Activated naive CD8-positive, alpha-beta T cell (primary cell): ENCODE measurements at regions not wholly inside any gene's neighbourhood (a gene's known extent, or its start where the extent isn't known, plus 50 kb on each side); places are given as distances from the start of the nearest gene placed in this dataset.

Experiments
- H3K27ac Mint-ChIP-seq: one replicate; pipeline ENCODE4 v1.8.0; 2021; ENCODE audit warnings: mixed read lengths
- H3K27me3 Mint-ChIP-seq: one replicate; pipeline ENCODE4 v1.8.0; 2021; ENCODE audit warnings: mixed read lengths
- H3K36me3 Mint-ChIP-seq: one replicate; pipeline ENCODE4 v1.8.0; 2021; ENCODE audit warnings: mixed read lengths
- H3K4me1 Mint-ChIP-seq: one replicate; pipeline ENCODE4 v1.8.0; 2021; ENCODE audit warnings: low read depth, mixed read lengths
- H3K4me3 Mint-ChIP-seq: one replicate; pipeline ENCODE4 v1.8.0; 2021; ENCODE audit warnings: mild to moderate bottlenecking, mixed read lengths
- H3K9me3 Mint-ChIP-seq: one replicate; pipeline ENCODE4 v1.8.0; 2021; ENCODE audit warnings: low read depth, mixed read lengths

GRCh38 chr12:59093073-59093772 is 172.9 kb upstream of the LRIG3 start:
- Mint-ChIP-seq H3K27me3 (no peaks in the 10 kb centered on the region), H3K27ac (no peak overlapping the region), H3K36me3 (no peaks in the 10 kb centered on the region), H3K4me1 (no peaks in the 10 kb centered on the region), H3K4me3 (no peak overlapping the region), H3K9me3 (no peaks in the 10 kb centered on the region)

GRCh38 chr12:59088673-59089072 is 168.4 kb upstream of the LRIG3 start:
- H3K9me3 Mint-ChIP-seq: no peaks in the 10 kb centered on the region
- H3K27ac Mint-ChIP-seq: no peak overlapping the region
- H3K27me3 Mint-ChIP-seq: peaks cover 3% of the 10 kb centered on the region
- H3K4me3 Mint-ChIP-seq: no peak overlapping the region
- no peaks in the 10 kb centered on the region for H3K36me3 Mint-ChIP-seq
- no peaks in the 10 kb centered on the region for H3K4me1 Mint-ChIP-seq

GRCh38 chr12:59087691-59088090 is 167.4 kb upstream of the LRIG3 start:
- Mint-ChIP-seq H3K4me3 (no peak overlapping the region), H3K9me3 (no peaks in the 10 kb centered on the region), H3K27ac (no peak overlapping the region), H3K4me1 (no peaks in the 10 kb centered on the region), H3K27me3 (peaks cover 3% of the 10 kb centered on the region), H3K36me3 (no peaks in the 10 kb centered on the region)

DNA sequence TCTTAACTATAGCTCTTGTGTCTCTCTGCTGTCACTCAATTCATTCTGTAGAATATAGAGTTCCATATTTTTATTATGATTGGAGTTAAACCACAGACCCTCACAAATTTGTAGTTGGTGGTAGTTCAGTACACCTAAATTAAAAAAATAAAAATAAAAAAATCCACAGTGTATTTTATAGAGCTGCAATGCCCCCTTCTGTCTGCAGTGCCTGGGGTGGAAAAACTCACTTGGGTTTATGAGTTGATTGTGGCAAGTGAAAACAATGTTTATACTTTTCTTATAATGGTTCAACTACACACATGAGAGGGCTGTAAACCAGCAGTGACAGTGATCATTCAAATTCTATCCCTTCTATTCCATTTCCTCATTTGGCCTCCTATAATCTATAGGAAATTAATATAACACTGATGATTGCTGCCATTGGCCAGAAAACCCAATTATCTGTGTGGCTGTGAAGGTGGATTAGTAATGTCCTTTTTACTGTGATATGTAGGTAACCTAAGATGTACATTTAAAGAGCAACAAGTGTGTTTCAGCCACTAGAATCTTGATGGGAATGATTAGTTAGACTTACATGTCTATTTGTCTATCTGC is 166.9 kb upstream of the LRIG3 start:
- Mint-ChIP-seq H3K36me3 (no peaks in the 10 kb centered on the region), H3K9me3 (no peaks in the 10 kb centered on the region), H3K27me3 (peaks cover 3% of the 10 kb centered on the region), H3K4me1 (no peaks in the 10 kb centered on the region), H3K27ac (no peak overlapping the region), H3K4me3 (no peak overlapping the region)

- Mint-ChIP-seq H3K4me1 (no peaks in the 10 kb centered on the region), H3K27me3 (peaks cover 3% of the 10 kb centered on the region), H3K36me3 (no peaks in the 10 kb centered on the region), H3K9me3 (no peaks in the 10 kb centered on the region), H3K27ac (no peak overlapping the region), H3K4me3 (no peak overlapping the region)
These were observed 165.8 kb upstream of the LRIG3 start for GRCh38 chr12:59086126-59086525.

DNA sequence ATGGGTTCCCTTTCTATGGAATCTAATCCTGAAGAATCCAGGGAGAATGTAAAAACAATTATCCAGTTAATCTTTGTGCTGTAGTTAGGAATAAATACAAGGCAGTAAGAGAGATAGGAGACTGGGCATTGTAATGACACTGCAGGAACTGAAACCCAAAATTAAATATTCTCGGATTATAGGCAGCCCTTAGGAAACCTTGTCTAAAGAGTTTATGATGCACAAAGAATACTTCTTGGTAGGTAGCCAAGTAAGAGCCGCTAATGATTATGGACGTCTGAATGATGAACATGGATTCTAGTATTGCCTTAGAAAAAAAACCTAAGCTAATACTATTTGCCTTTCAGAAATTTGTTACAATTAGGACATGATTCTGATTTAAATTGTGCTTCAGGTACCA is 165.4 kb upstream of the LRIG3 start:
- Mint-ChIP-seq H3K27me3 (peaks cover 3% of the 10 kb centered on the region), H3K27ac (no peak overlapping the region), H3K36me3 (no peaks in the 10 kb centered on the region), H3K4me1 (no peaks in the 10 kb centered on the region), H3K9me3 (no peaks in the 10 kb centered on the region), H3K4me3 (no peak overlapping the region)

GRCh38 chr12:59084511-59085375 is 164.4 kb upstream of the LRIG3 start:
- Mint-ChIP-seq H3K27ac (no peak overlapping the region), H3K9me3 (no peaks in the 10 kb centered on the region), H3K4me3 (no peak overlapping the region), H3K4me1 (no peaks in the 10 kb centered on the region), H3K36me3 (no peaks in the 10 kb centered on the region), H3K27me3 (peaks cover 3% of the 10 kb centered on the region)

- no peaks in the 10 kb centered on the region for H3K9me3 Mint-ChIP-seq
- no peaks in the 10 kb centered on the region for H3K36me3 Mint-ChIP-seq
- H3K4me1 Mint-ChIP-seq: no peaks in the 10 kb centered on the region
- H3K27me3 Mint-ChIP-seq: peaks cover 3% of the 10 kb centered on the region
- H3K27ac Mint-ChIP-seq: no peak overlapping the region
- H3K4me3 Mint-ChIP-seq: no peak overlapping the region
These were observed 162.6 kb upstream of the LRIG3 start for GRCh38 chr12:59082952-59083351.

GRCh38 chr12:59080101-59080500 is 159.8 kb upstream of the LRIG3 start:
- H3K4me1 Mint-ChIP-seq: no peaks in the 10 kb centered on the region
- no peak overlapping the region for H3K4me3 Mint-ChIP-seq
- no peaks in the 10 kb centered on the region for H3K36me3 Mint-ChIP-seq
- peaks cover 1% of the 10 kb centered on the region for H3K27me3 Mint-ChIP-seq
- no peaks in the 10 kb centered on the region for H3K9me3 Mint-ChIP-seq
- H3K27ac Mint-ChIP-seq: no peak overlapping the region

- H3K27ac Mint-ChIP-seq: no peak overlapping the region
- H3K4me1 Mint-ChIP-seq: no peaks in the 10 kb centered on the region
- no peaks in the 10 kb centered on the region for H3K9me3 Mint-ChIP-seq
- no peaks in the 10 kb centered on the region for H3K27me3 Mint-ChIP-seq
- no peak overlapping the region for H3K4me3 Mint-ChIP-seq
- H3K36me3 Mint-ChIP-seq: no peaks in the 10 kb centered on the region
These were observed 159.2 kb upstream of the LRIG3 start for GRCh38 chr12:59079472-59079871.

GRCh38 chr12:59079002-59079401 is 158.7 kb upstream of the LRIG3 start:
- H3K4me1 Mint-ChIP-seq: no peaks in the 10 kb centered on the region
- no peaks in the 10 kb centered on the region for H3K9me3 Mint-ChIP-seq
- no peak overlapping the region for H3K27ac Mint-ChIP-seq
- H3K27me3 Mint-ChIP-seq: no peaks in the 10 kb centered on the region
- no peaks in the 10 kb centered on the region for H3K36me3 Mint-ChIP-seq
- no peak overlapping the region for H3K4me3 Mint-ChIP-seq

- Mint-ChIP-seq H3K27ac (no peak overlapping the region), H3K4me3 (no peak overlapping the region), H3K9me3 (no peaks in the 10 kb centered on the region), H3K4me1 (no peaks in the 10 kb centered on the region), H3K36me3 (no peaks in the 10 kb centered on the region), H3K27me3 (no peaks in the 10 kb centered on the region)
These were observed 157.5 kb upstream of the LRIG3 start for GRCh38 chr12:59077575-59078426.

DNA sequence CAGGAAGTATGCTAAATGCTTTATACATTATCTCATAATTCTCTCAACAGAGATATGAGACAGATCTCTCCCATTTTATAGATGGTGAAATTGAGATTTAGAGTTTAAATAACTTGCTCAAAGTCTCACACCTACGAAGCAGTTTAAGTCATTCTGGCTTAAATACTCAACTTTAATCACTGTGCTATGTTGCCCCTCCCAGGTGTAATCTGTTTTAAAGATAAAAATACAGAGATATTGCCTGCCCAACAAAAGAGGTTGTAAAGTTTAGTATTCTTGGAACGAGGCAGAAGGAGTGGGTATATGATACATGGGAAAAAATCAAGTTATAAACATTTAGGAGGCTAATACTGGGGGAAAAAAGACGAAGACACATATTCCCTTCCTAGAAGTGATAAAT is 156.8 kb upstream of the LRIG3 start:
- Mint-ChIP-seq H3K4me1 (no peaks in the 10 kb centered on the region), H3K36me3 (no peaks in the 10 kb centered on the region), H3K27me3 (no peaks in the 10 kb centered on the region), H3K4me3 (no peak overlapping the region), H3K9me3 (no peaks in the 10 kb centered on the region), H3K27ac (no peak overlapping the region)

DNA sequence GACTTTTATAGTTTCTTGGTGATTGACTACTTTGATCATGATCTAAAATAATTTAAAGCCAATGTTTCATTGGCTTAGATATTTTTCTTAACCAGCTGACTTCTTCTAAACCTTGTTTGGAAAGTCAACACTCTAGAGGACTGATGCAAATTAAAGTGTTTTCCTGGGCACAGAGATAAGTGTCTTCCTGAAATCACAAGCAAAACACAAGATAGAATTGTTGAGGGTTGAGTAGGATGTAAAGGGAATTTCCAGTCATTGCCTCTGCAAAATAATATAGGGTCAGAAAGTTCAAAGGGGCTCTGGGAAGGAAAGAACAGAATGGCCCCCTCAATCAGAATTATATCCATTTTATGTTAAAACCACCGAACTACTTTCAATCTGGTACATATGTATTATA is 156.3 kb upstream of the LRIG3 start:
- no peaks in the 10 kb centered on the region for H3K36me3 Mint-ChIP-seq

More for the DNA sequence above, 156.3 kb upstream of the LRIG3 start:
- Mint-ChIP-seq H3K27ac (no peak overlapping the region), H3K27me3 (no peaks in the 10 kb centered on the region), H3K9me3 (no peaks in the 10 kb centered on the region), H3K4me3 (no peak overlapping the region), H3K4me1 (no peaks in the 10 kb centered on the region)
